HG03565 (cell line): ENCODE measurements at regions not wholly inside any gene's neighbourhood (a gene's known extent, or its start where the extent isn't known, plus 50 kb on each side); places are given as distances from the start of the nearest gene placed in this dataset.

Source experiments
- ATAC-seq: cut with Tn5 transposase; IDR thresholded peaks from one replicate; pipeline ENCODE4 v1.9.1; 2021; ENCODE audit warnings: mild to moderate bottlenecking, moderate library complexity; ENCODE audit not compliant: unreplicated experiment

GRCh38 chr20:6439737-6440442 lies 317.1 kb upstream of the FERMT1 start:
- no peak for ATAC-seq

GRCh38 chr20:6434131-6434530 lies 311.3 kb upstream of the FERMT1 start:
- ATAC-seq: no peak

GRCh38 chr20:6430381-6430780 lies 307.6 kb upstream of the FERMT1 start:
- no peak for ATAC-seq

- no peak for ATAC-seq
Measured at GRCh38 chr20:6426287-6426891, 303.6 kb upstream of the FERMT1 start.

GRCh38 chr20:6421321-6422248 lies 298.8 kb upstream of the FERMT1 start:
- ATAC-seq: no peak

- ATAC-seq: no peak
Measured at GRCh38 chr20:6420336-6420735, 297.5 kb upstream of the FERMT1 start.

GRCh38 chr20:6418732-6419131 lies 295.9 kb upstream of the FERMT1 start:
- ATAC-seq: no peak

GRCh38 chr20:6416371-6416770 lies 293.5 kb upstream of the FERMT1 start:
- ATAC-seq: no peak

- no peak for ATAC-seq
Measured at GRCh38 chr20:6411651-6412050, 288.8 kb upstream of the FERMT1 start.

- ATAC-seq: no peak
Measured at GRCh38 chr20:6410721-6411120, 287.9 kb upstream of the FERMT1 start.

GRCh38 chr20:6407163-6407562 lies 284.3 kb upstream of the FERMT1 start:
- no peak for ATAC-seq

GRCh38 chr20:6401893-6402557 lies 279.2 kb upstream of the FERMT1 start:
- no peak for ATAC-seq

- ATAC-seq: no peak
Measured at GRCh38 chr20:6397115-6397514, 274.3 kb upstream of the FERMT1 start.

- ATAC-seq: no peak
Measured at GRCh38 chr20:6395695-6396094, 272.9 kb upstream of the FERMT1 start.

GRCh38 chr20:6388671-6389197 lies 265.9 kb upstream of the FERMT1 start:
- no peak for ATAC-seq

GRCh38 chr20:6384956-6385486 lies 262.2 kb upstream of the FERMT1 start:
- ATAC-seq: no peak

- ATAC-seq: no peak
Measured at GRCh38 chr20:6384380-6384779, 261.6 kb upstream of the FERMT1 start.

- no peak for ATAC-seq
Measured at GRCh38 chr20:6381887-6382286, 259.1 kb upstream of the FERMT1 start.

GRCh38 chr20:6362245-6362644 lies 239.4 kb upstream of the FERMT1 start:
- no peak for ATAC-seq

- no peak for ATAC-seq
Measured at GRCh38 chr20:6360766-6361165, 237.9 kb upstream of the FERMT1 start.
